ENCODE measurements at regions not wholly inside any gene's neighbourhood (a gene's known extent, or its start where the extent isn't known, plus 50 kb on each side); places are given as distances from the start of the nearest gene placed in this dataset.

DNA sequence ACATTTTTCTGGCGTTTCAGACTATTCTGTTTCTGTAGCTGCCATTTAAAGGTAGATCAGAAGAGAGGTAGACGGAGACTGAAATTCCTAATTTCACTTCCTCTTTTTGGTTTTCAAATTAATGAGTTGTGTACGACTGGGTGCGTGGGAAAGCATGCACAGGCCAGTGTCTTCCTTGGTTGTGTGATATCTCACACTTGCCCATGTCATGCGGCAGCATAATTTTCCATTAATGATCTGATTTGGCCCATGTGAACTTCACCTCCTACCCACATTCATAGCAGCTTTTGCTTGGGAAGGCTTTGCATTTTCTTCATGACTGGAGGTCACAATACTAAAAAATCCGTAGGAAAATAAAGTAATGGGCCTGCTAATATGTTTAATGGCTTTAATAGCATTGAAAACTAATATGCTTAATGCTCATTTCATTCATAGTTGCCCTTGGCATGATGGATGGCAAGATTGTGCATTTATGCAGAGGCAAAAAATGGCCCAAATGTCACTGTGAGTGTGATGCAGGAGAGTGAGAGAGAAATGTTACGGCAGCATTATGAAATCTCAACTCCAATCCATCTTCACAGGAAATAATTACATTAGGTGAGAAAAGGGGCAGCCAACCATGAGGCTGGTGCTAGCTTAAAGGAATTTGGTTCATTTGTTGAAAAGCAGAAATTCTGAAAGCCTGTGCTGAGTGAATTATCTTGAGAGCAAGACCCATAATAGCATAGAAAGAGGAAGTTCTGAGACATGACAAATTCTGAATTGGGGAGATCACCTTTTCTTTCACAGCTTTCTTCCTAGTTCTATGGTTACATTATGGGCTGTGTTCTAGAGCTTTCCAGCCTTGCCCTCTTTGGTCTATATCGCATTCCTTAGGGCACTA is 69.0 kb upstream of the UST start:
- Histone ChIP-seq H3K36me3 (replicated peaks; ENCODE audit: control insufficient read depth, insufficient read depth, low read length) (no peaks in the 10 kb centered on the region), H3K4me3 (ENCODE audit: insufficient read depth, low read depth, low read length) (no peak overlapping the region), H3K27me3 (ENCODE audit: control insufficient read depth, insufficient read depth, low read length) (no peaks in the 10 kb centered on the region)
- no peak for DNase-seq

DNA sequence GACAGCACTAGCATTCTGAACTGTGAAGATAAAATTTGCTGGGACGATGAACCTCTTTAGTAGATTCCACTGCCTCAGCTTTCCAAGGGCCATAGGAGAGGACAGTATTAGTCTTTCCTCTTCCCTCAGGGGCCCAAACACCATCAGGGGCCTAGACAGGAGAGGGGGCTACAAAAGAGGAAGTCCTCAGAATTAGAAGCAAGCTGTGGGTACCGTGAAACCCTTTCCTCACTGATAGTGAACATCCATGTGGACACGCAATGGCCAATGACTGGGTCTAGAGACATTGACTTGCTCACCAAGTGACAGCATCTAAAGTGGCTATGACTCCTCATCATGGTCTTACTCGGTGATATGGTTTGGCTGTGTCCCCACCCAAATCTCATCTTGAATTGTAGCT is 68.1 kb upstream of the UST start:
- DNase-seq: no peak
- Histone ChIP-seq H3K27me3 (ENCODE audit: control insufficient read depth, insufficient read depth, low read length) (no peaks in the 10 kb centered on the region), H3K36me3 (replicated peaks; ENCODE audit: control insufficient read depth, insufficient read depth, low read length) (no peaks in the 10 kb centered on the region), H3K4me3 (ENCODE audit: insufficient read depth, low read depth, low read length) (no peak overlapping the region)

DNA sequence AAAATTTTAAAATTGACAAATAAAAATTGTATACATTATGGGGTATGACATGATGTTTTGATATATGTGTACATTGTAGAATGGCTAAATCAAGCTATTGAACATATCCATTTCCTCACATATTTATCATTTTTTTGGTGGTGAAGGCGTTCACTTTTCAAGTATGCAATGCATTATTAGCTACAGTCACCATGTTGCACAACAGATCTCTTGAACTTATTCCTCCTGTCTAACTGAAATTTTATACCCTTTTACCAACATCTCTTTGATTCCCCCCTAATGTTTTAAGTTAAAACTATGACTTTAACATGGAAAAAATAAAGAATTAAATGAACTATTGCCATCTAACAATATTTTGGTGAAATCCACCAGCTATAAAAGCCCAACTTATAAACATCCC is 65.2 kb upstream of the UST start:
- Histone ChIP-seq H3K4me3 (ENCODE audit: insufficient read depth, low read depth, low read length) (no peak overlapping the region), H3K27me3 (ENCODE audit: control insufficient read depth, insufficient read depth, low read length) (no peaks in the 10 kb centered on the region), H3K36me3 (replicated peaks; ENCODE audit: control insufficient read depth, insufficient read depth, low read length) (no peaks in the 10 kb centered on the region)
- DNase-seq: no peak

GRCh38 chr6:148682252-148682651 is 64.6 kb upstream of the UST start:
- peak; percentile 0 for DNase-seq
- H3K36me3 ChIP-seq (replicated peaks; ENCODE audit: control insufficient read depth, insufficient read depth, low read length): no peaks in the 10 kb centered on the region
- H3K27me3 ChIP-seq (ENCODE audit: control insufficient read depth, insufficient read depth, low read length): no peaks in the 10 kb centered on the region
- no peak overlapping the region for H3K4me3 ChIP-seq (ENCODE audit: insufficient read depth, low read depth, low read length)

DNA sequence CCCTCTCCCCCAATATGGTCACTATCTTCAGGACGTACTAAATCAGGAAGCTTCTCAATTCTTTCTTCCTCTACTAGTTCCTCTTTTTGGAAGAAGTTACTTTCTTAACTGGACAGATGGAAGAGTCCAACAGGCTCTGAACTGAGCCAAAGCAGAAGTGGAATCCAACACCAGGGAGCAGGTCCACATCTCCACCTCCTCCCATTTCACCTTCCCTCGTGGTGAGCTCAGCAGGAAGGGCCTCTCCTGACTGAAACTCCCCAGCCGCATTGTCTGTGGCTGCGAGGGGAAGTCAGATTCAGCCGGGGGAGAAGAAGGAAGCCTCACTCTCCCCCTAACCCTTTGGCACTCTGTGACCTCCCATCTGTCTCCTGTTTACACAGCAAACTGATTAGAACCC is 63.8 kb upstream of the UST start:
- DNase-seq: no peak
- H3K4me3 ChIP-seq (ENCODE audit: insufficient read depth, low read depth, low read length): no peak overlapping the region
- H3K36me3 ChIP-seq (replicated peaks; ENCODE audit: control insufficient read depth, insufficient read depth, low read length): no peaks in the 10 kb centered on the region
- no peaks in the 10 kb centered on the region for H3K27me3 ChIP-seq (ENCODE audit: control insufficient read depth, insufficient read depth, low read length)

- no peak for DNase-seq
- Histone ChIP-seq H3K27me3 (ENCODE audit: control insufficient read depth, insufficient read depth, low read length) (no peaks in the 10 kb centered on the region), H3K36me3 (replicated peaks; ENCODE audit: control insufficient read depth, insufficient read depth, low read length) (no peaks in the 10 kb centered on the region), H3K4me3 (ENCODE audit: insufficient read depth, low read depth, low read length) (no peak overlapping the region)
Observed at GRCh38 chr6:148689168-148689567, 57.7 kb upstream of the UST start.

DNA sequence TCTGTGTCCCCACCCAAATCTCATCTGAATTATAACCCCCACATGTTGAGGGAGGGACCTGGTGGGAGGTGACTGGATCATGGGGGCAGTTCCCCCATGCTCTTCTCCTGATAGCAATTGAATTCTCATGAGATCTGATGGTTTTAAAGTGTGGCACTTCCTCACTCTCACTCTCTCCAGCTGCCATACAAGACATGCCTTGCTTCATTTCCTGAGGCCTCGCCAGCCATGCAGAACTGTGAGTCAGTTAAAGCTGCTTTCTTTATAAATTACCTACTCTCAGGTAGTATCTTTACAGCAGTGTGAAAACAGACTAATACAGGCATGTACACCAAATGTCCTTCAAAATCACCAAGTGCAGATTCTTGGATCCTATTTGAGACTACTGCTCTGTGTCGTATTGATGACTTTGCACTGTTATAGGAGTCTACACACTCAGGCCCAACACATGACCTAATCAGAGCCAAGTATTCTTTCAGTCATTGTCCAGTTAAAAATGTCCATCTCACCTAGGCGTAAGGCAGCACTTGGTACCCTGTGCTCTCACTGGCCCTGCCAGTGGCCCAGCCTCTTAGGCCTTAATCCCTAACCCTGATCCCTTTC is 52.8 kb upstream of the UST start:
- Histone ChIP-seq H3K36me3 (replicated peaks; ENCODE audit: control insufficient read depth, insufficient read depth, low read length) (no peaks in the 10 kb centered on the region), H3K27me3 (ENCODE audit: control insufficient read depth, insufficient read depth, low read length) (no peaks in the 10 kb centered on the region), H3K4me3 (ENCODE audit: insufficient read depth, low read depth, low read length) (no peak overlapping the region)
- DNase-seq: no peak

All from H7 (cell line).